HEK293T (cell line): ENCODE measurements at regions not wholly inside any gene's neighbourhood (a gene's known extent, or its start where the extent isn't known, plus 50 kb on each side); places are given as distances from the start of the nearest gene placed in this dataset.

Experiments
- CTCF ChIA-PET: fragments of 350-600 bp; formaldehyde crosslinking; extraction: SDS; loops from one replicate; lab custom pipeline; 2021; ENCODE audit warnings: antibody characterized with exemption, inconsistent platforms; lab: Yijun Ruan, JAX
- POLR2A ChIA-PET: fragments of 350-600 bp; formaldehyde crosslinking; extraction: SDS; loops from one replicate; lab custom pipeline; 2020; ENCODE audit warnings: antibody characterized with exemption, inconsistent platforms; lab: Yijun Ruan, JAX
- DNase-seq: peaks from one replicate; pipeline ENCODE4 v3.0.0; 2012; ENCODE audit warnings: mixed read lengths; ENCODE audit errors: extremely low spot score
- ARNT ChIP-seq: fragments of 450-650 bp; IDR thresholded peaks from 2 replicates; pipeline ENCODE4 v1.6.1; 2017; ENCODE audit warnings: mild to moderate bottlenecking
- BHLHE40 ChIP-seq: fragments of 450-650 bp; IDR thresholded peaks from 2 replicates; pipeline ENCODE4 v1.6.1; 2016; ENCODE audit warnings: mild to moderate bottlenecking, moderate library complexity, borderline replicate concordance
- CTBP1 ChIP-seq: fragments of 450-650 bp; IDR thresholded peaks from 2 replicates; pipeline ENCODE4 v1.6.1; 2016; ENCODE audit warnings: borderline replicate concordance
- ELF4 ChIP-seq: fragments of 450-650 bp; IDR thresholded peaks from 2 replicates; pipeline ENCODE4 v1.6.1; 2017; ENCODE audit warnings: antibody characterized with exemption
- FOXA1 ChIP-seq: fragments of 450-650 bp; IDR thresholded peaks from 2 replicates; pipeline ENCODE4 v1.6.1; 2016; ENCODE audit warnings: mild to moderate bottlenecking
- FOXK2 ChIP-seq: fragments of 450-650 bp; IDR thresholded peaks from 2 replicates; pipeline ENCODE4 v1.6.1; 2016; ENCODE audit warnings: mild to moderate bottlenecking
- FOXM1 ChIP-seq: fragments of 450-650 bp; IDR thresholded peaks from 2 replicates; pipeline ENCODE4 v1.6.1; 2017; ENCODE audit warnings: mild to moderate bottlenecking, borderline replicate concordance
- HDGF ChIP-seq: fragments of 450-650 bp; IDR thresholded peaks from 2 replicates; pipeline ENCODE4 v1.6.1; 2017; ENCODE audit warnings: antibody characterized with exemption, borderline replicate concordance
- L3MBTL2 ChIP-seq: fragments of 450-650 bp; conservative IDR thresholded peaks from 2 replicates; pipeline ENCODE4 v1.6.1; 2016; ENCODE audit warnings: mild to moderate bottlenecking
- LEF1 ChIP-seq: fragments of 450-650 bp; IDR thresholded peaks from 2 replicates; pipeline ENCODE4 v1.6.1; 2017; ENCODE audit warnings: mild to moderate bottlenecking, borderline replicate concordance
- NFRKB ChIP-seq: fragments of 450-650 bp; IDR thresholded peaks from 2 replicates; pipeline ENCODE4 v1.6.1; 2016; ENCODE audit warnings: mild to moderate bottlenecking, moderate library complexity
- SP1 ChIP-seq: fragments of 450-650 bp; IDR thresholded peaks from 2 replicates; pipeline ENCODE4 v1.6.1; 2017
- SUZ12 ChIP-seq: fragments of 450-650 bp; IDR thresholded peaks from 2 replicates; pipeline ENCODE4 v1.6.1; 2016; ENCODE audit warnings: mild to moderate bottlenecking
- TARDBP ChIP-seq: fragments of 450-650 bp; IDR thresholded peaks from 2 replicates; pipeline ENCODE4 v1.6.1; 2016
- ZNF384 ChIP-seq: fragments of 450-650 bp; IDR thresholded peaks from 2 replicates; pipeline ENCODE4 v1.6.1; 2016
- TF ChIP-seq, protein P1 (sequence below): fragments of 450-650 bp; IDR thresholded peaks from 2 replicates; pipeline ENCODE4 v1.6.1; 2016

DNA sequence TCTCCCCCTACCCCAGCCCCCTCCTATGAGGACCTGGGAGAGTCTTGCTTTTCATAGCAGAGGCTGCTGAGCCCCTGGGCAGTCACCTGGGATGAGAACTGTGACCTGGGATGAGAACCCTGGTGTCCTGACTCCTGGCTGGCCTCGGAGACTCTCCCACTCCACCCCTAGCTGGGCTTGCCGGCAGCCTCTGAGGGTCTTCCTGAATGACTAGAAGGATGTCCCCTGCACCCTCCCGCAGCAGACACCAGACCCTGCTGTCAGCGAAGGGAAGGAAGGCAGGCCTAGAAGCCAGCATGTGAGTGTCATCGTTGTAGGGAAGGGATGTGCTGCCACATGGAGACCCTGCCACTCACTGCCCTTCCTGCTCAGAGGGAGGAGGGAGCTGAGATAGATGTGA, 203.4 kb upstream of the ZNF536 start:
- TF ChIP-seq SUZ12 = no peak
- no peak for TF ChIP-seq FOXK2
- no peak for TF ChIP-seq ELF4
- no peak for TF ChIP-seq CTBP1
- CTCF ChIA-PET = no interaction called here
- POLR2A ChIA-PET = no interaction called here
- DNase-seq = no peak

DNA sequence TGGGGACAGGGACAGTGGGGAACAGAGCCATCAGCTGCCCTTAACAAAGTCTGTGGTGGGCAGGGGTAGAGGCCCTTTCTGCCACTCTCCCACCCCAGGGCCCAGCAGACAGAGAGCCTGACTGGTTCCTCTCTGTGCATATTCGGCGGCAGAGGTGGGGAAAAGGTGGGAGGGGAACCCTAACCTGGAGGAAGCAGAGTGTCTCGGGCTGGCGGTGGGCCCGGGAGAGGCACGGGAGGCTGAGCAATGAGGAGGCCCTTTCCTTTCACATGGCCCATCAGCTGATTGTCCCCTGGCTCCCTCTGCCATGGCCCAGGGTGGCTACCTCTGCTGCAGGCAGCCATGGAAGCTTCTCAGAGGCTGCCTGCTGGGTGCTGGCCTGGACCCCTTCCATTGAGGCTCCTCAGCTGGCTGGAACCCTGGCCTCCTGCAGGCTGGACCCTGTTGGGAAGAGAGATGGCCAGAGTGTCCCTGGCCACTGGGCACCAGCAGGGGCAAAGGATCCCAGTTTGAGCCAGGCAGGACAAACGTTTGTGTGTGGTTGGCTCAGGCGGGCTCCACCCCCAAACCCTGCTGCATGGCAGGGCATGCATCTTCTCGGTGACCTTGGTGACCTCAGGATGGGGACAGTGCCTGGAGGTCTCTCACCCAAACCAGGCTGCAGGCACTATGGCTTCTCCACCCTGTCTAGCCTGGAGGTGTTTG, 202.8 kb upstream of the ZNF536 start:
- DNase-seq = no peak

DNA sequence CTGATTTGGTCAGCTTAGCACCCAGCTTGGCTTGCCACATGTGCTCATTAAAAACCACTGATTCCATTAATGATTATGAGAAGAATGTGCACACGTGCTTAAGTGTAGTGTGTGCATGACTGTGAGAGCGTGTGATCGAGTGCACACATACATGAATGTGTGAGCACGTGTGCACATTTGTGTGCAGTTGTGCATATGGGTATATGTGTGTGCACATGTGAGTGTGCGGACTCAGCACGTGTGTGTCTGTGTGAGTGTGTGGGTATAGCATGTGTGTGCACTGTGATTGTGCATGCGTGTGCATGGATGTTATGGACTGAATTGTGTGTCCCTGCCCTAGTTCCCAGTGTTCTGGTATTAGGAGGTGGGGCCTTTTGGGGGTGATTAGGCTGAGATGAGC, 202.1 kb upstream of the ZNF536 start:
- TF ChIP-seq, protein P1, sequence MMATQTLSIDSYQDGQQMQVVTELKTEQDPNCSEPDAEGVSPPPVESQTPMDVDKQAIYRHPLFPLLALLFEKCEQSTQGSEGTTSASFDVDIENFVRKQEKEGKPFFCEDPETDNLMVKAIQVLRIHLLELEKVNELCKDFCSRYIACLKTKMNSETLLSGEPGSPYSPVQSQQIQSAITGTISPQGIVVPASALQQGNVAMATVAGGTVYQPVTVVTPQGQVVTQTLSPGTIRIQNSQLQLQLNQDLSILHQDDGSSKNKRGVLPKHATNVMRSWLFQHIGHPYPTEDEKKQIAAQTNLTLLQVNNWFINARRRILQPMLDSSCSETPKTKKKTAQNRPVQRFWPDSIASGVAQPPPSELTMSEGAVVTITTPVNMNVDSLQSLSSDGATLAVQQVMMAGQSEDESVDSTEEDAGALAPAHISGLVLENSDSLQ = no peak
- TF ChIP-seq LEF1 (no peak), SUZ12 (no peak)
- no peak for DNase-seq
- ChIA-PET CTCF (no interaction called here), POLR2A (no interaction called here)

More for the DNA sequence above, 202.8 kb upstream of the ZNF536 start:
- ChIA-PET CTCF (no interaction called here), POLR2A (no interaction called here)
- TF ChIP-seq ZNF384 (no peak), FOXM1 (no peak), L3MBTL2 (no peak), SUZ12 (no peak), CTBP1 (no peak), TARDBP (no peak), HDGF (no peak), SP1 (no peak), ELF4 (no peak), LEF1 (no peak), FOXA1 (no peak), ARNT (no peak), FOXK2 (no peak), NFRKB (no peak), BHLHE40 (no peak)
- TF ChIP-seq, protein P1 = no peak

DNA sequence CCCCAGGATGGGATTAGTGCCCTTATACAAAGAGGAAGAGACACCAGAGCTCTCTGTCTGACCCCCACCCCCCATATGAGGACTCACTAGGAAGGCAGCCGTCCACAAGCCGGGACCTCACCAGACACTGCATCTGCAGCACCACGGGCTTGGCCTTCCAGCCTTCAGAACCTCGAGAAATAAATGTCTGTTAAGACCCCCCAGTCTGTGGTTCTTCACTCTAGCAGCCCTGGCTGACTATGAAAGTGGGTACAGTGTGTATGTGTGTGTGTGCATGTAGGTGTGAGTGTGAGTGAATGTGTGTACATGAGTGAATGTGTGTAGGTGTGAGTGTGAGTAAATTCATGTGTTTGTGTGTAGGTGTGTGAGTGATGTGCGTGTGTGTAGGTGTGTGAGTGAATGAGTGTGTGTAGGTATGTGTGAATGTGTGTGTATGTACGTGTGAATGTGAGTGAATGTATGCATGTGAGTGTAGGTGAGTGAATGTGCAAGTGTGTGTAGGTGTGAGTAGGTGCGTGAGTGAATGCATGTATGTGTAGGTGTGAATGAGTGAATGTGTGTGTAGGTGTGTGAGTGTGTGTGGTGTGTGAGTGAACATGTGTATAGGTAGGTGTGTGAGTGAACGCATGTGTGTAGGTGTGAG, 201.6 kb upstream of the ZNF536 start:
- TF ChIP-seq ELF4 (no peak), TARDBP (peak; percentile 56; the same call in 1 of the 2 replicates), L3MBTL2 (no peak), CTBP1 (peak; percentile 23; the same call in 1 of the 2 replicates)
- POLR2A ChIA-PET = no interaction called here
- no peak for DNase-seq
- CTCF ChIA-PET = no interaction called here

DNA sequence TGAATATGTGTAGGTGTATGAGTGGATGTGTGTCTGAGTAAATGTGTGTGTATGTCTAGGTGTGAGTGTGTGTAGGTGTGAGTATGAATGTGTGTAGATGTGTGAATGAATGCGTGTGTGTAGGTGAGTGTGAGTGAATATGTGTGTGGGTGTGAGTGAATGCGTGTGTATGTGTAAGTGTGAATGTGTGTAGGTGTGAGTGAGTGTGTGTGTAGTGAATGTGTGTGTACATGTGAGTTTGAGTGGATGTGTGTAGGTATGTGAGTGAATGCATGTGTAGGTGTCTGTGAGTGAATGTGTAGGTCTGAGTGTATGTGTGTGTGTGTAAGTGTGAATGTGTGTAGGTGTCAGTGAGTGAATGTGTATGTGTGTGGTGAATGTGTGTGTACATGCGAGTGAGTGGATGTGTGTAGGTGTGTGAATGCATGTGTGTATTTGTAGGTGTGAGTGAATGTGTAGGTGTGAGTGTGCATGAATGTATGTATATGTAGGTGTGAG, 201.0 kb upstream of the ZNF536 start:
- no peak for DNase-seq
- TF ChIP-seq TARDBP = peak; percentile 11; the same call in 1 of the 2 replicates
- TF ChIP-seq ELF4 = no peak
- POLR2A ChIA-PET = no interaction called here
- CTCF ChIA-PET = no interaction called here

DNA sequence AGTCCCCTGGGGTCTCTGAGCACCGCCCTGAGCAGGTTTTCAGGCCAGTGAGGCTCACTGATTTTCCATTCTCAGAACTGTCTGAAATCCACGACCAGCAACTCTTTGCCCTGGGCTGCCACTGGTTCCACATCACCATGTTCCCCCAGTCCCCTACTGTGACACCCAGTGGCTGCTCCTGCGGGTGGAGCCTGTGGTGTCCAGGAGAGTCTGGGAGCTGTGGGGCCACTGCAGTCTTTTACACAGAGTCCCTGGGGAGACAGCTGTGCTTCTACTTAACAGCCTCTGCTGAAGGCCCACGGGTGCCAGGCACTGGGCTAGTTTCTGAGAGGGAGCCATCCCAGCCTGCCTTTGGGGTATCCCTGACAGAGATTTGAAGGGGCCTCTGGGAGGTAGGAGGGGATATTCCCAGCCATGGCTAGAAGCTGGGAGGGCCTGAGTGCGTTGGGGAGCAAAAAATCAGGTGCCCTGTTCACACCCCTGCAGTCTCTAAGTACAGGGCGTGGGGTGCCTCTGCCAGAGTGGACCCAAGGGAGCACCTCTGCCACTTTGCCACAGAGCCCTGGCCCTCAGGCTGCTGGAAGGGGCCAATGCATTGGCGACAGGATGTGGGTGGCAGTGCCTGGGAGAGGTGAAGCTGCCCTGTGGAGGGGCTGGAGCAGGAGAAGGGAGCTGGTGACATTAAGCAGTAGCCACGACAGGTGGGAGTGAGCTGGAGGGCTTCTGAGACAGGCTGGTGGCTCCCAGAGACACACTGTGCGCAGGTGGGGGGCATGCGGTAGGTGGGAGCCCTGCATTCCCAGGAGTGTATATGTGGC, 200.2 kb upstream of the ZNF536 start:
- CTCF ChIA-PET = no interaction called here
- POLR2A ChIA-PET = no interaction called here
- DNase-seq = no peak
- TF ChIP-seq ARNT (no peak), ZNF384 (no peak), SP1 (no peak), BHLHE40 (no peak)

DNA sequence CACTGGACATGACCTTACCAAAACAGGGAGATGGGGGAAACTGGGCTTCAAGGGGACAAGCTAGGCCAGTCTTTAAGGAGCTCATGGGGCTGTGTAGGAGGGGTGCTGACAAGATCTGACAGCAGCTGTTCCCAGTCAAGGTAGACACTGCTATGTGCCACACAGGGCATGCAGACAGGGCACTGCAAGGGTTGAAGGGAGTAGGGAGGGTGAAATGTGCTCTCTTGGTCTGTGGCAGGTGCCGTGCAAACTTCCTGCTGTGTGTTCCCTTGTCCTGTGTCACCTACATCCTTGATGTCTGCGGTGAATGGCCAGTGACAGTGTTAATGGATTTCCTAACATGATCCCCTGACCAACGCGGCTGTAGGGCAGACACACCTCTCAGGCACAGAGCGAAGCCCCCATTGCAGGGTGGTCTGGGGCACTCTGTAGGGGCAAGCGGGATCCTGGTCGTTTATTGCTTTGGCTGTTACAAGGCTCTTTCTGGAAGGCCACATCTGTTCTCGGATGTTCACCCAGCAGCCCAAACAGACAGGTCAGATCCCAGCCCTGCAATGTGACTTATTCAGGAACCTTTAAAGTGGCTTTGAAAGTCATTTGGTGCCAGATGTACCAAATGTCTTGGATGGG, 199.5 kb upstream of the ZNF536 start:
- DNase-seq = no peak
- CTCF ChIA-PET = no interaction called here
- POLR2A ChIA-PET = no interaction called here
- TF ChIP-seq HDGF (no peak), NFRKB (no peak), FOXM1 (no peak)
